HG03025 (cell line): ENCODE measurements at regions not wholly inside any gene's neighbourhood (a gene's known extent, or its start where the extent isn't known, plus 50 kb on each side); places are given as distances from the start of the nearest gene placed in this dataset.

Source experiments
- ATAC-seq: cut with Tn5 transposase; IDR thresholded peaks from one replicate; pipeline ENCODE4 v1.9.1; 2021; ENCODE audit warnings: mild to moderate bottlenecking, moderate library complexity; ENCODE audit not compliant: unreplicated experiment, low FRiP score

DNA sequence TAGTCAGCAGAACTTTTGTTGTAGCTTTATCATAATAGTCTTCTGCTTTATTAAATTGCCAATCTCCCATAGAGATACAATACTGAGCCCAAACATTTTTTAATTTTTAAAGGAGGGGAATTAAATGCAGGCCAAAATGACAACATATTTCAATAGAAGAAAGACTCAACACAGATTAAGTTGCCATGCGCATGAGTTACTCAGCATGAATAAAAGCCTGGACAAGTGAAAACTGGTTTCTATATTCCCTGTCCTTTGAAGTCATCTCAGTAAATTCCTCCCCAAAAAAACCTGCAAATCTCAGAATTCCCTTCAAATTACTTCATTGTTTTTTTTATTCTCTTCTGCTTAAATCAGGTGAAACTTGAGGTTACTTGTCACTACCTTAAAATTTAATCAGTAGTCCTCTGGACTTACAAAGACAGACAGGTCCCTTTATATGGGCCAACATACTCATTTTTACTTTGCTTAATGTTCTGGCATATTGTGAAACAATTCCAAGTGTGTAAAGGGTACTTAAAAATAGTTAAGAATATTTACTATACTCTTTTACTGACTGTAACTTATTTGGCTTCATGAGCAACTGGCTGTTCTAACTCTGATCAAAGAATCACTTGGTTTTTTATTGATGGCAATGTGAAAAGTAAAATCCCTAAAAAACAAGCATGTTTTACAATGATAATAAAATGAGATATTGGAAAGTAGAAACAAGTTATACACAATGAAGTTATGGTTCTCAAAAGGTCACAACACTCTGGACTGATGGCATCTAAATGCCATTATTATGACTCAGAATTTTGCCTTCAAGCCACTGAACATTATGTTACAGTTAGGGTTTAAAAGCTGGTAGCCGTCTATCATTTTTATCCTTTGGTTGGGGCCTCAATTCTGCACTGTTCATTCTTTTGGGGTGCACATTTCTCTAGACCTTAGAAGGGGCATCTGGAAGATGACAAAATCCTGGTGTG is 49.9 kb upstream of the COL21A1 start:
- no peak for ATAC-seq
